ENCODE measurements at regions not wholly inside any gene's neighbourhood (a gene's known extent, or its start where the extent isn't known, plus 50 kb on each side); places are given as distances from the start of the nearest gene placed in this dataset.

DNA sequence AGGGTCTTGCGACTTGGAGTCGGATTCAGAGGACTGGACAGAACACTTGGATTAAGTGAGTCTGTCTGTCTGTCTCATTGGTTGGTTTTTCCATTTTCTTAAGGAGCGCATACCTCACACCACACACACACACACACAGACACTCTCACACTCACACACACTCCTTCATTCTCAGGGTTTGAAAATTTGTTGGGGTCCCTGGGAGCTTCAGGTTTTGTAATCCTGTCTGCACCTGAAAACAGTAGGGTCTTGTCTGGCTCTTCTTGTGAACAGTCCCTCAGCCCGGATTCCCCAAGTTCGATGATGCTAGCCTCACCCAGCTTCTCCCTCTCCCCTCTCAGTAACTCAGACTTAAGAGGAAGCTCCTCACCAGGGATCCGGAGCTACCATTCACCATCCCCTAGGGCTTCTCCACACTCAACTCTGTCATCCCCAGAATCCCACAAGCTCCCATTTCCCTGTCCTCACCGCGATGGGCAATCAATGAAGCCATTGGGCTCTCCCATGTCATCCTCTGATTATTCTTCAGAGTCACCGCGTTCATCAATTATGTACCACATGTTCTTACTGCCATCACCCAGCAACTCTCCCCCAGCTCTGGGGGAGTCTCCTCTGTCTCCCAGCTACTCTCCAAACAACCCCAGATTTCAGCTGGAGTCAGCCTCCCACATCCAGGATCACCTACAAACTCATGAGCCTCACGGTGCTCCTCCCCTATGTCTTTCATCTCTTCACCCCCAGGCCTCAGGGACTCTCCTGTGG is 1530.9 kb upstream of the TPTE start:
- Histone ChIP-seq H3K36me3 (ENCODE audit: control insufficient read depth in 2 of 4, insufficient read depth in 4 of 4, low read length in 3 of 4) (no peaks in the 10 kb centered on the region), H3K79me1 (ENCODE audit: low read depth, low read length) (no peaks in the 10 kb centered on the region), H3K23me2 (ENCODE audit: low read depth, low read length) (no peaks in the 10 kb centered on the region), H3K4ac (replicated peaks; ENCODE audit: insufficient read length, low read depth, low read length) (no peak overlapping the region), H4K8ac (ENCODE audit: extremely low read depth, insufficient read depth, low read length) (no peak overlapping the region), H3K9me3 (ENCODE audit: insufficient read depth in 2 of 2, low read depth in 1 of 2, low read length in 1 of 2) (peaks cover 68 to 72% of the 10 kb centered on the region in 2 experiments), H3K9ac (replicated peaks in 1 of 4; ENCODE audit: extremely low read depth in 1 of 4, low read depth in 3 of 4, low read length in 3 of 4) (no peak overlapping the region), H2AFZ (ENCODE audit: low read length) (no peak overlapping the region), H2BK15ac (ENCODE audit: low read length) (no peak overlapping the region), H3K4me2 (ENCODE audit: insufficient read depth in 1 of 2, low read depth in 2 of 2, low read length in 2 of 2) (no peak overlapping the region), H3K79me2 (ENCODE audit: control insufficient read depth in 1 of 2, insufficient read depth in 2 of 2, low read length in 2 of 2) (no peaks in the 10 kb centered on the region), H3K18ac (ENCODE audit: extremely low read depth, low read length) (no peak overlapping the region), H2AK5ac (ENCODE audit: low read depth, low read length) (no peak overlapping the region), H2BK5ac (ENCODE audit: low read depth, low read length) (no peak overlapping the region), H2BK120ac (replicated peaks; ENCODE audit: low read depth, low read length) (no peak overlapping the region), H3K56ac (replicated peaks; ENCODE audit: insufficient read length, low read depth, low read length) (no peak overlapping the region), H2BK20ac (ENCODE audit: low read length) (no peak overlapping the region), H4K5ac (ENCODE audit: insufficient read length, low read depth, low read length) (no peak overlapping the region), H4K91ac (replicated peaks; ENCODE audit: insufficient read length, low read length) (no peak overlapping the region), H3K27ac (ENCODE audit: low read depth, low read length) (no peak overlapping the region), H4K20me1 (replicated peaks in 1 of 2; ENCODE audit: control insufficient read depth in 1 of 2, insufficient read depth in 2 of 2, low read length in 2 of 2) (no peaks in the 10 kb centered on the region), H3K23ac (ENCODE audit: insufficient read length) (no peak overlapping the region), H3K4me3 (ENCODE audit: extremely low read depth in 1 of 4, insufficient read depth in 2 of 4, low read depth in 3 of 4, low read length in 4 of 4) (no peak overlapping the region), H2BK12ac (ENCODE audit: low read depth, low read length) (no peak overlapping the region), H3K27me3 (replicated peaks in 1 of 4; ENCODE audit: control insufficient read depth in 3 of 4, extremely low read depth in 1 of 4, insufficient read depth in 3 of 4, low read length in 3 of 4) (no peaks in the 10 kb centered on the region), H3K14ac (ENCODE audit: insufficient read length) (no peak overlapping the region), H3K4me1 (replicated peaks in 1 of 4; ENCODE audit: control insufficient read depth in 3 of 4, insufficient read depth in 4 of 4, low read length in 3 of 4) (no peaks in the 10 kb centered on the region)
- CTCF ChIA-PET (ENCODE audit: partially characterized antibody), result no interaction called here
- POLR2A ChIA-PET (ENCODE audit: partially characterized antibody), result no interaction called here
- WGBS, 2 experiments (ENCODE audit: extremely low coverage in 1 of 2, insufficient coverage in 1 of 2, insufficient read length in 1 of 2, insufficient replicate concordance in 2 of 2, low coverage in 1 of 2, low lambda C conversion rate in 2 of 2, missing lambda C conversion rate in 1 of 2), result 70% methylated on average over 11 of the region's 11 CpGs; no CpG with 5 or more reads in 1 of the 2 experiments
- DNase-seq (ENCODE audit: low read depth in 1 of 2, low spot score in 2 of 2), result no peak
- no peak for FAIRE-seq
- TF ChIP-seq MAX (IDR thresholded peaks at IDR 0.05) (no peak), RXRA (IDR thresholded peaks at IDR 0.05; ENCODE audit: insufficient read depth, low read depth, low read length) (no peak), KDM1A (IDR thresholded peaks at IDR 0.05; ENCODE audit: borderline replicate concordance, low read length) (no peak), JUND (IDR thresholded peaks at IDR 0.05; ENCODE audit: low read length) (no peak), NANOG (IDR thresholded peaks at IDR 0.05; ENCODE audit: insufficient read depth, low read depth, low read length, poor library complexity, severe bottlenecking) (no peak), CBX8 (IDR thresholded peaks at IDR 0.05; ENCODE audit: borderline replicate concordance, low read depth, low read length) (no peak), USF2 (IDR thresholded peaks at IDR 0.05; ENCODE audit: low read length) (no peak), ASH2L (IDR thresholded peaks at IDR 0.05; ENCODE audit: low read length) (no peak), KDM4A (IDR thresholded peaks at IDR 0.05; ENCODE audit: low read depth, low read length, severe bottlenecking) (no peak), HDAC2 (IDR thresholded peaks at IDR 0.05; ENCODE audit: borderline replicate concordance in 1 of 2, low read depth in 2 of 2, low read length in 2 of 2) (no peak), EZH2 (IDR thresholded peaks at IDR 0.05; ENCODE audit: low read depth, low read length, severe bottlenecking) (no peak)

Data from H1 (cell line).